IPS-NIHi7 (cell line): ENCODE measurements at regions not wholly inside any gene's neighbourhood (a gene's known extent, or its start where the extent isn't known, plus 50 kb on each side); places are given as distances from the start of the nearest gene placed in this dataset.

ENCODE experiments used
- DNase-seq: peaks from one replicate; pipeline ENCODE4 v3.0.0; 2012; ENCODE audit warnings: mixed read lengths; ENCODE audit errors: extremely low spot score

DNA sequence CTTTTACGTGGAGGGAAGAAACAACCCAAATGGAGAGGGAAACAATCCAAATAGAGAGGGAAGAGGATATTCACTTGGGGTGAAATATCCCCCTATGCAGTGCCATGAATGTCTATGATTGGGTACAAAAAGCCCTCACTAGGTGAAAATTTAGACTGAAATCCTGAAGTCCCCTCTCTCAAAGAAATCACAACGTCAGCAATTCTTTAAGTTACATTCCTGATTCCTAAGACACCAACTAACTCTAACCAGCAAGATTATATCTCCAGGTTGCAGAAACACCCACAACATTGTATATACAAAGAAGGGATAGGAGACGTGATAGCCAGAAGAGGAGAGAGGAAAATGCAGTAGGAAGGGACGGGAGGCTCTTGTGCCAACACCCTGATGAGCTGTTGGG is 374.3 kb downstream of the DCAF12L2 start:
- DNase-seq: no peak

DNA sequence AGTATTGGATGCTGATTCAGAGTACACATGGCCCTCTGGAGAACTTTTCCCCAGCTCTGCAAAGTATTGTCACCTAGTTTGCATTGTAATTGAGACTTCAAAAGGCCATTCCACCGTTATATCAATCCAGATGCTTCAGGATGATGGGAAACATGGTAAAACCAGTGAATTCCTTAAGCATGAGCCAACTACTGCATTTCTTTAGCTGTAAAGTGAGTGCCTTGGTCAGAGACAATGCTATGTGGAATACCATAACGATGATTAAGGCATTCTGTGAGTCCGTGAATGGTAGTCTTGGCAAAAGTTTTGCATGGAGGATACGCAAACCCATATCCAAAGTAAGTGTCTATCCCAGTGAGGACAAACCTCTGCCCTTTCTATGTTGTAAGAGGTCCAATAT is 355.2 kb downstream of the DCAF12L2 start:
- no peak for DNase-seq

DNA sequence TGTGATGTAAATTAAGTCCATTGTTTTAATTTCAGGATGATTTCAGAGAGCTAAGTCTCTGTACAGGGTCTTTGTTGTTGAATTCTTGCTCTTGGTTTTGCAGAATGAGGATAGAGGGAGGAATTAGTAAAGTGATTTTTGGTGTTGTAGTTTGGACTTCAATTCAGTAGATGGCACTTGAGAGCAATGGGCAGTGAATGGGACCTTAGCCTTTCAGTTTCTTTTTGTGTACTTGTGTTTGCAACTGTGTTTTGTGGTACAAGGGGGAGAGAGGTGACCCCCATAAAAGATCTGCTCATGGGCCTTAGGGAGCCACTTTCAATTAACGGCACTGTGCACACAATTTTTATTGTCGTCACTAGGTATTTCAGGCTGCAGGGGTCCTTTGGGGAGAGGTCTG is 340.0 kb downstream of the DCAF12L2 start:
- peak; percentile 26 for DNase-seq

DNA sequence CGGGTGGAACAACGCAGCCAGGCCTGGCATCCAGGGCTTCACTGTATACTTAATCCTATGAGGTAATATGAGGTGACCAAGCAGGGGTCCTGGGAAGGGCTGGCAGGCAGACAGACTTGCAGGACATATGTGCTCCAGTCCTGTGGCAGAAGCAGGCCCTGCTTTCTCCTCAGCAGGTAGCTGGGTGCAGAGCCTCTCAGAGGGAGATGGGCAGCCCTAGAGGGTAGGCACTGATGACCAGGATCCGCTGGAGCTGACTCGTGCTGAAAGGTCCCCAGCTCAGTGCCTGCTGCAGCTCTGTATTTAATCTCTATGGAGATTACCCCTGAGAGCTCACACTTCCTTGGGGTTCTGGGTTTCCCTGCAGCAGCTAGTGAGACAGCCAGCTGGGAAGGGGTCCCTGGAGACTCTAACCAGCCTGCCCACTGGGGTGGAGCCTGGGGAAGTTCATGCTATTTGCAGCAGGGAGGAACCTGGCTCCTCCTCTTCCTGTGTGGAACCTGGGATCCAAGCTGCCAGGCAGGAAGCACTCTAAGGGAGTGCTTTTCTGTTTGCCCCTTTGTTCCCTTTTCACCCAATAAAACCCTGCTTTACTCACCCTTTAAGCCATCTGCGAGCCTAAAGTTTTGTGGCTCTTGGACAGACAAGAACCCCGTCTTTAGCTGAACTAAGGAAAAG is 339.2 kb downstream of the DCAF12L2 start:
- DNase-seq: no peak

DNA sequence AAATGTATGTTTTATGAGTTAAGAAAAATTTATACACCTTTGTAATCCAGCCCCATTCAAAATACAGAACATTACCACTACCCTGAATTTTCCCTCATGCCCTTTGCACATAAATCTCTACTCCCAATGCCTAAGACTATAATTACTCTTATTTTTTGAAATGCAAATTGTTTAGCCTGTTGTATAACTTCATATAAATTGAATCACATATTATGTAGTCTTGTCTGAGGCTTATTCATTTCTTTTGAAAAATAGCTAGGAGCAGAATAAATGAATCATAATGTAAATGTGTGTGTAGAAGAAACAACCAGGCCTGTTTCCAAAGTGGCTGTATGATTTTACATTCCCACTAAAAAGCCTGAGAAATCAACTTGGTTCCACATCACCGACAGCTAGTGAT is 319.8 kb downstream of the DCAF12L2 start:
- DNase-seq: no peak

DNA sequence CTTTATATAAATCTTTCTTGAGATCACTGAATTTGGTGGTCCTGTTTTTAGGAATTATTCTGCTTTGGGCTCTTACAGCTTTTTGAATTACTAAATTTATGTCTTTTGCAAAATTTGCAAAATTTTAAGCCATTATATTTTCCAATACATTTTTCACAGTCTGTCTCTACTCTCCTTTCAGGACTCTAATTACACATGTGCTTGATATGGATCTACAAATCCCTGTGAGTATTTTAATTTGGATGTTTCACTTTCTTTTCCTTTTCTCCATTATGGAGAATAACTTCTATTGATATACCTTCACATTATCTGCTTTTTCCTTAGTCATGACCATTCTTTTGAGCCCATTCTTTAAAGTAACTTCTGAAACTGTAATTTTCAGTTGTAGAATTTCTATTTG is 315.4 kb downstream of the DCAF12L2 start:
- DNase-seq: no peak

DNA sequence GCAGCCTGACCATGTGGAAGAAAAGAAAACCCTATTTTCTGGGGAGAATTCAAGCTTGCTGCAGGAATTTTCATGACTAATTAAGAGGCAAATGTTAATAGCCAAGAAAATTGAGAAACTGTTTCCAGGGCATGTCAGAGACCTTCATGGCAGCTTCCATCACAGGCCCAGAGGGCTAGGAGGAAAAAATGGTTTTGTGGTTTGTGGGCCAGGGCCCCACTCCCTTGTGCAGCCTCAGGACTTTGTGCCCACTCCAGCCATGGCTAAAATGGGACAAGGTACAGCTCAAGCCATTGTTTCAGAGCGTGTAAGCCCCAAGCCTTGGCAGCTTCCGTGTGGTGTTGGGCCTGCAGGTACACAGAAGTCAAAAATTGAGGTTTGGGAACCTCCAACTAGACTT is 282.9 kb downstream of the DCAF12L2 start:
- no peak for DNase-seq

DNA sequence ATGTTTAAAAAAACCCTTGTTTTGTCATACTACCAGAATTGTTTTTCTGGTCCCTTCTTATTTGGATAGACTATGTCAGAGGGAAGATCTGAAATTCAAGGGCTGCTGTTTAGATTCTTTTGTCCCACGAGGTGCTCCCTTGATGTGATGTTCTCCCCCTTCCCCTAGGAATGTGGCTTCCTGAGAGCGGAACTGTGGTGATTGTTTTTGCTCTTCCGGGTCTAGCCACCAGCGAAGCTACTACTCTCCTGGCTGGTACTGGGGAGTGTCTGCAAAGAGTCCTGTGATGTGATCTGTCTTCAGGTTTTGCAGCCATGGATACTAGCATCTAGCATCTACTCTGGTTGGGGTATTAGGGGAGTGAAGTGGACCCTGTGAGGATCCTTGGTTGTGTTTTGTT is 271.1 kb downstream of the DCAF12L2 start:
- DNase-seq: no peak

DNA sequence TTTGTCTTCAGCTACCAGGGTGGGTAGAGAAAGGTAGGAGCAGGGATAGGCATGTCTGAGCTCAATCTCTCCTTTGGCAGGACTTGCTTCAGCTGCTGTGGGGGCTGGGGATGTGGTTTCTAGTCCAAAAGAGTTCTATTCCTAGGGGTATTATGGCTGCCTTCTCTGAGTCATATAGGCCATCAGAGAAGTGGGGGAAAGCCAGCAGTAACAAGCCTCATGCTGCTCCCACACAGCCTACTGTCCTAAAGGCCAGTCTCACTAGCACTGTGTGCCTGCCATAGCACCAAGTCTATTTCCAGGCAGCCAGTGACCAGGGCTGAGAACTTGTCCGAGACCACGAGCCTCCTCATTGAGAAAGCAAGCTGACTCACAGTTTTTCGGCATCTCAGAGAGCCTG is 270.6 kb downstream of the DCAF12L2 start:
- no peak for DNase-seq

DNA sequence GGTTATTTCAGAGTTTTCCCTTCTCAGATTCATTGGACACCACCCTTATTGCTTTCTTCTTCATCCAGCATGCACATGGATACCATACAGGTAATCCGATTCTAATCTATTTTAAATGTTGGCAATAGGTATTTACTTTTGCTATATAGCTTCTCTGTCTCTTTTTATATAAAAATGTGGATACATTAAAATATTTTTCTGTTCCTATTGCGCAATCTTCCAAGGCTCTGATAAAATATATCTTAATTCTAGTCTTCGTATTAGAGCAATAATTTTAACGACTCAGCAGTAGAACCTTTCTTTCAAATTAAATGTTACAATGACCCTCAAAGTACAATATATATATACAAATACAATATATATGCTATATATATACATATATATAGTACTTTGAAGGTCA is 239.8 kb downstream of the DCAF12L2 start:
- no peak for DNase-seq

DNA sequence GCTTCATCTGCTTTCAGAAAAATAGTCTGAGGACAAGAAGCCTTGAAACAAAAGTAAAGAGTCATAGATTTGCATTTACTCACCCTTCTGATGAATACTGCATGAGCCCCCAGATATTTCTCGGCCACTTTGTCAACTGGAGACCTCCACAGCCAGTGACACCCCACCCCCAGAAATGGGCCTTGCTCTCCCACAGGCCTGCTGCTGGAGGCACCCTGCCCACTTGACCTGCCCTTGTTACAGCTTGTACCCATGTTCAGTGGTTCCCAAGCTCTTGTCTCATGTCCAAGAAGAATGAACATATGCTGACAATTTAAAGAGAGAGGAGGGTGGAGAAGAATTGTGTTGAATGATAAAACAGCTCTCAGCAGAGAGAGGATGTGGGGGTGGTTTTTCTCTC is 225.1 kb downstream of the DCAF12L2 start:
- no peak for DNase-seq

DNA sequence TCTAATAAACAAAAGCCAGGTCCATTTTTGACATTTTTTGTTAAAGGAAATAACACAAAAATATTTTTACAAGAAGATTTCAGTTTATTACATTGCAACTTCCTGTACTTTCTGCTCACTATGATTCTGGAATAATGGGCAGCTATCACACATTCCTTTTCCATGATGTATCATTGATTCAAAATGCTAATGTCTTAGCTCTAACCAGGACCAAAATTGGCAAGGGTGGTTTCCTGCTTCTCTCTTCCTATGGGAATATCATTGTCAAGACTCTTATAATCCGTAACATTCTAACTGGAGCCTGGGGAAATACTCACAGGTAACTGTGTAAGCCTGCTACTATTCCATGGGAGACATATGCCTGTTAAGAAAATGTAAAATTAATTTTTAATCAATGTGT is 218.6 kb downstream of the DCAF12L2 start:
- no peak for DNase-seq

DNA sequence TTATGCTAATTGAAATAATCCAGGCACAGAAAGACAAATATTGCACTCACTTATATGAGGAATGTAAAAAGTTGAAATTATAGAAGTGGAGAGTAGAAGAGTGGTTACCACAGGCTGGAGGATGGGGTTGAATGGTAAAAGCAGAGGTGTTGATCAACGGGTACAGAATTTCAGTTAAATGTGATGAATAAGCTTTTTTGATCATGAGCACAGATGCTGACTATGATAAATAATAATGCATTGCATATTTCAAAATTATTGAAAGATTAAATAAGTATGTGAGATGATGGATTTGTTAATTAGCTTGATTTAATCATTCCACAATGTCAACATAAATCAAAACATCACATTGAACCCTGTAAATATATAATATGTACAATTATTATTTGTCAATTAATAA is 213.1 kb downstream of the DCAF12L2 start:
- DNase-seq: no peak

DNA sequence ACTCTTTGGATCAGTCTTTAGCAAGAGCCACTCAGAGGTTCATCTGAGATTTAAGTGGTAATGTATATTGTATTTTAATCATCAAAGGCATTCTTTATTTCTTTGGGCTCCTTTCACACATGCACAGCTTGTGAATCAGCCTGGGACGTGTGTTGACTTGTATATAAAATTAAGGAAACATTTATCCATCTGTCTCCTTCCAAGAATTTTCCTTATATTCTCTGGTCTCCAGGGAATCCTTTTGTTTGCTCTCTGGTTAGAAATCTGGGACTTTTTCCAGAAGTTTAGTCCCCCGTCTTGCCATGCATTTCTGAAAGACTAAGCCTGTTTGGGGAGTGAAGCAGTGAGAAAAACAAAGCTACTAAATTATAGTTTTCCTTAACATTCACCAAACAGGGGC is 212.3 kb downstream of the DCAF12L2 start:
- no peak for DNase-seq

DNA sequence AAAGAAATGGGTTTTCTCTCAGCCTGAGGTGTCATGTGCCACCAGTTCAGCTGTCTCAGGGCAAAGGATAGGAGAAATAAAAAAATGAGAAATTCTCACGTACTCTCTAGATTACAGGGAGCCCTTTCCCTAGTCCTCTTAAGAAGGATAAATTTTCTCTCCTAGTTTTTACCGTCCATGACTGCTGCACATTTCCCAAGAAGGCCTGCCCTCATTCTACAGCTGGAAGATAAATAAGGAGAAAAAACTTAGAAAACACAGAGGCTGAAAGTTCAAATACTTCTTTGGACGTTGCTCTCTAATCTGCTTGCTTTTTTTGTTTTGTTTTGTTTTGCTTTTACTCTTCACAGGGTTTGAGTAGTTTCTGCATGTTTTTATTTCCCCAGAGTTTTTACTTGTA is 211.9 kb downstream of the DCAF12L2 start:
- DNase-seq: no peak

DNA sequence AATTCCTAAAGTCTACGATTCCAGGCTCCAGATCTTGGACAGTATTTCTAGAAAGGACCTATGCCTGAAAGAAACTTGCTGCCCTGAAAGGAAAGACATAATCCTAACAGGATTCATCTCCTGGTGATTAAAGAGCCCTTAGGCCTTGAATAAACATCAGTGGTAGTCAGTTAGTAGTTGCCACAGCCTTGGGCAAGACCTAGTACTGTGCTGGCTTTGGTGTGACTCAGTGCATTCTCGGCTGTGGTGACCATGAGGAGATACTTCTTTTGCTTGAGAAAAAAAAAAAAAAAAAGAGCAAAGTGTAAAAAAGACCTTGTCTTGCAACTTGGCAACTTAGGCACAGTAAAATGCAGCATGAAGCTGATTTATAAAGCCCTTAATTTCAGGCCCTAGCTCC is 188.2 kb downstream of the DCAF12L2 start:
- DNase-seq: no peak

DNA sequence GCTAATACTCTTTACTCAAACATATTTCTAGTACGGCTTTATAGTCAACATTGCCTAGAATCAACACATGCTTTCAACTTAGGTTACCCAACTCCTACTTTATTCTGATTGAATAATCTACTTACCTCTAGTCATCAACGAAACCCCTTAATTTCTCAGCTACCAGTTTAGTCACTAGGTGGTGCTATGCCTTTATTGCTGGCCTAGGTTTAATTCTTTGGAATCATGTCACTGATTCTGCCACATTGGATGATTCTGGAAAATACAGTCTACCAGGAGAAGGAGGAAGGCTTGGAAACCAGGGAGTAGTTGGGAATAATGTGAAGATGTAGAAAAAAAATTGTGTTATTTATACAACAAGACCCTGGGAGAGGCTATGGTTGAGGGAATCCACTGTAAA is 167.7 kb downstream of the DCAF12L2 start:
- DNase-seq: peak; percentile 35

DNA sequence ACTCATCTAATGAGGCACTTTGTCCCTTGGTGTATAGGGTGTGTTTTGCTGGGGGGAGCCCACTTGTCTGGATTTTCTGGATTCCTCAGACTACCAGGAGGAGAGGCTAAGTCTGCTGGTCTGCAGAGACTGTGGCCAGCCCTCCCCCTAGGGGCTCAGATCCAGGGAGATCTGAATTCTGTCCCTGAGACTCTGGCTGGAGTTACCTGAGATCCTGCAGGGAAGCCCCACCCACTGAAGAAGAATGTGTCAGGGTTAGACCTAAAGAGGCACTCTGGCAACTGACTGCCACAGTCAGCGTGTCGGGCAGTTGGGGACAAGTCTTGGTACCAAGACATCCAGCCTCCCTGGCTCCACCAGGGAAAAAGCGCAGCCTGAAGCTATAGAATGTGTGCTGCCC is 138.9 kb downstream of the DCAF12L2 start:
- DNase-seq: no peak

DNA sequence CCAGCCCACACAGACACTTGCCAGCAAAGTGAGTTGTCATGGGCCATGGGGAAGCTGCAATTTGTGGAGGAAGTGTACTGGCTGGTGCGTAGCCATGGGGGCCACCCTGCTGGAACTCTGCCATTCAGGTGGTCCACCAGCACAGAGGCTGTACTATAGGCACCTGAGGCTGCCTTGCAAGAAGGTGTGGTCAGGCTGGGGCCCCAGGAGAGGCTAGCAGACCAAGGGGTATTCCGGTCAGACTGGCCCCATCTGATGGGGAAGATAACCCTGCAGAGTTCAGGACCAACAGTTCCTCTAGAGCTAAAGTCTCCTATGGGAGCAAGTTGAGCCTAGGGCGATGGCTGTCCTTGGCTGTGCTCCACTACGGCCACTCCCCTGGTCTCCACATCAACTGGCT is 136.1 kb downstream of the DCAF12L2 start:
- no peak for DNase-seq

DNA sequence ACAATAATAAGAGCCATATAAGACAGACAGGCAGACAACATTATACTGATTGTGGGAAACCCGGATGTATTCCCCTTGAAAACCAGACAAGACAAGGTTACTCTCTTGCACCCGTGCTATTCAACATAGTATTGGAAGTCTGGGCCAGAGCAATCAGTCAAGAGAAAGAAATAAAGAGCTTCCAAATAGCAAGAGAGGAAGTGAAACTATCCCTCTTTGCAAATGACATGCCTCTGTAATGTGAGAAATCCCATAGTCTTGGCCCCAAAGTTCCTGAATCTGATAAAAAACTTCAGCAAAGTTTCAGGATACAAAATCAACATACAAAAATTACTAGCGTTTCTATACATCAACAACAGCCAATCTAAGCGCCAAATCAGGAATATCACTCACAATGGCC is 102.1 kb downstream of the DCAF12L2 start:
- DNase-seq: no peak

DNA sequence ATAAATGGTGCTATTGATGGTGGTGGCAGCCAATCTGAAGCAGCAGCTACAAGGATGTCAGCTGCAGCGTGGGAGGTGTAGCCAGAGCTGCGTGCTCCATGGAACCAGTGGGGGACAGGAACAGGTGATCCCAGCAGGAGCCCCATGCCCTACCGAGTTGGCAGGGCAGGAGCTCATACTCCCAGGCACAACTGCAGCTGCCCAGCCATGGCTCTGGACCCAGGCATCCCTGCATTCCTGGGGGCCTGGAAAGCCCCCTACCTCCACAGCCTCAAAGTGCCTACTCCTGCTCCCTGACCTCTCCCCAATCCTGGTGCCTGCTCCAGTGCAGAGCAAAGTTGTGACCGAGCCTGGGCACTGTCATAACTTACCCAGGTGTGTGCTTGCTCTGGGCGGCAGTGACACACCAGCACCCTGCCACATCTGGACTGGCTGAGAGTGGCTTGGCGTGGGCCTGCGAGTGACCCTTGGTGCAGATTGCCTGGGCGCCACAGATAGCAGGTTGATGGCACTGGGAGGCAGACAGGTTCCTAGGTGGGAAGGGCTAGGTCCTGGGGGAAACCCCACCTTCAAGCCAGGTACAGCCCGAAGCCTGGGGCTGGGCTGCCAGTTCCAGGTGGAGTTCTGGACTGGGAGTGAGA is 101.1 kb downstream of the DCAF12L2 start:
- DNase-seq: no peak

DNA sequence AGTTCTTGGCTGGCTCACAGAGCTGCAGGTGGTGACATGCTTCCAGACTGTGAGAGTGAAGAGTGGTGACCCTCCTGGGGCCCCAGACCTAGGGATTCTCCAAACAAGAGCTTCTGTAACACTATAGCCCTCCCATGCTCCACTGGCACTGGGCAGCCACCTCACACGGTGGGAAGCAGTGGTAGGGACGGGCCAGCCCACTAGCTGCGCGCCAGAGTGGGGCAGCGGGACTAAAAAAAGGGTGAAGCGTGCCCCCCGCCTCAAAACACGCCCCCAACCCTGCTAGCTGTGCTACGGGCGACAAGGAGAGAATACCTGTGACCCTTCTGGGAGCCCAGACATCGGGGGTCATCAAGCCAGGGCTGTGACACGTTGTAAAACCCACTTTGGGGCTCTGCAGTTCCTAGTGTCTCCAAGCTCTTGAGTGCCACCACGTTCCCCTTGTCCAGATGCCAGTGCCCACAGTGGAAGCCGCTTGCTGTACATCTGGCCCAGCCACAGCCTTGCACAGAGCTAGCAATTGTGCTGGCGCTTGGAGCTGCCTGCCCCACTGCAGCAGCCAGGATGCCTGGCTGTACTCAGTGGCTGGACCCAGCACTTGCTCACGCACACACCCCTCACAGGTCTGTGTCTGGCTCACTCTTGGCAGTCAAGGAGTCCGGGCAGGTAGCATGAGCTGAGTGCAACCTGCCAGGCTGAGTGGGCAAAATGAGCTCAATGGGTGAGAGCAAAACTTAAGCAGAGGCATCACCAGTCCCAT is 100.0 kb downstream of the DCAF12L2 start:
- no peak for DNase-seq
